SKM-1 treated with dmso at 0.1 percent for 144 hours (cell line): ENCODE measurements at regions not wholly inside any gene's neighbourhood (a gene's known extent, or its start where the extent isn't known, plus 50 kb on each side); places are given as distances from the start of the nearest gene placed in this dataset.

Experiments
- DNase-seq: peaks from one replicate; lab custom pipeline; 2025; ENCODE audit not compliant: unreplicated experiment; lab: John Stamatoyannopoulos, UW

DNA sequence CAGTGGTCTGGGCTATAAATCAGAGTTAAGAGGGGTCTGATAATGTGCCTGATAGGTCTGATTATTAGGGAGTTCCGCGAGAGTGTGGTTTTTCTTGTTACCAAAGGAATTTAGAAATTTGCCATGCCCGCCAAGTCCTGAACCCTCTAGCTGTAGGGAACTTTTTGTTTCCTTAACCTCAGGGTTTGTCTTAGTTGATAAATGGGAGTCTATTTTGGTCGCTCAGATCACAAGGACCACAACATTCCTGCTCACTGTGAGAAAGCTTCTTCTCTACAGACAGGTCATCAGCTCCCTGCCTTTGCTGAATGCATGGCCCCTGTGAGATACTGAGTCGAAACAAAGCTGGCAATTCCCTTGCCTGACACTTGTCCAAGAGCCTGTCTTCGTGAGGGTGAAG is 497.8 kb downstream of the HS3ST4 start:
- DNase-seq: no peak

DNA sequence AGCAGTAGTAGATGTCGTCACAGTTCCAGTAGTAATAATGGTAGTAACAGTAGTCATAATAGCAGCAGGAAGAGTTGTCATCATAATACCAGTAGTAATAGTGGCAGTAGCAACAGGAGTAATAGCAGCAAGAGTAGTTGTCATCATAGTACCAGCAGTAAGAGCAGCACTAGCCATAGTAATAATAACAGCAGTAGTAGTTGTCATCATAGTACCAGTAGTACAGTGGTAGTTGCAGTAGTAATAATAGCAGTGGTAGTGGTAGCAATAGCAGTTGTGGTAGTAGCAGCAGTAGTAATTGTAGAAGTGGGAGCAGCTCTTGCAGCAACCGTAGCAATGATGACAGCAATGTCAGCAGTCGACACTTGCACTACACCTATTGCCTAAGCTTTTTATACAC is 502.8 kb downstream of the HS3ST4 start:
- DNase-seq: no peak

DNA sequence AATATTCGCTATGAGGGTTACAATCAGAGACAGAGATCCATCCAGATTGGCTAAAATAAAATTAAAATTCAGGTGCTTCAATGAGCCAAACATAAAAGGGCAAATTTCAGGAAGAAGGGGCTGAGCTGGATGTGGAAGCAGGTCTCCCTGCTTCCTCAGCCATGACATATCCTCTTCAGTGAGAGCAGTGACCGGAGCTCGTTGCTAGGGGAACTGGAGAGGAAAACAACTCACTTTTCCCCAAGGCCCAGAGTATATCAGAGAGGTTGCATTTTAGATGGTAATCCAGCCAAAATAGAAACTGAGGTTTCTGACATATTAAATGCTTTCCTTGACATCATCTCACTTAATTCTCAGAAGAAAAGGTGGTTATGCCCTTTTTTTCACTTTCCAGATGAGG is 503.5 kb downstream of the HS3ST4 start:
- DNase-seq: no peak

DNA sequence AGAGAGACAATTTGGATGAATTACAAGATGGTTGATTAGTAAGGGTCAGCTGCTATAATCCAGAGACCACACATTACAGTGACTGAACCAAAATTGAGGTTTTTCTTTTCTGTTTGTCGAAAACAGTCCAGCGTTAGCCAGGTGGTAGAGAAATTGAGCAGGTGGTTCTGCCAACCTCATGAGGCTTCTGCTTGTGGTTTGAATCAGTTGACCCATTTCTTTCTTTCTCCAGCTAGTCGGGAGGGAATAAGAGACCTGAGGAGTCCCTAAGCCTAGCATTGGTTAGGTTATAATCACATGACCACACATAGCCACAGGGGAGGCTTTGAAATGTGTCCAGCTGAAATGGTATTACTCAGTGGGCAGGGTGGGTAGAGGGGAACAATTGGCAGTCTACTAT is 504.6 kb downstream of the HS3ST4 start:
- DNase-seq: no peak

DNA sequence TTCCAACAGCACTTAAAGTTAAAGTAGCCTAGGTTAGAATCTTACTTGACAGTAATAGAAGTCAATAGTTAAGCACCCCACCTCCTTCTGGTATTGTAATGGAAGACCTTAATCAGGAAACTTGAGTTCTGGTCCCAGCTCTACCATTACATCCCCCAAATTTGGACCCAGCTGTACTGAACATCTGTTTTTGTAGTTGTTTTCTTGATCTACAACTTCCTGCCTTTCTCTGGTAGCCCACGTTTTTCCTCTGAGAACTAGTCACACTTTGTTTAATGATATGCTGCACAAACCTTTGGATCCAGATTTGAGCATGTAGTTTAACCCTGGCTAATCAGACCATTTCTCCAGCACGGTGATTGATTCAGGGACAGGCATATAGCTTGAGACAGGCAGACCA is 505.0 kb downstream of the HS3ST4 start:
- DNase-seq: no peak

DNA sequence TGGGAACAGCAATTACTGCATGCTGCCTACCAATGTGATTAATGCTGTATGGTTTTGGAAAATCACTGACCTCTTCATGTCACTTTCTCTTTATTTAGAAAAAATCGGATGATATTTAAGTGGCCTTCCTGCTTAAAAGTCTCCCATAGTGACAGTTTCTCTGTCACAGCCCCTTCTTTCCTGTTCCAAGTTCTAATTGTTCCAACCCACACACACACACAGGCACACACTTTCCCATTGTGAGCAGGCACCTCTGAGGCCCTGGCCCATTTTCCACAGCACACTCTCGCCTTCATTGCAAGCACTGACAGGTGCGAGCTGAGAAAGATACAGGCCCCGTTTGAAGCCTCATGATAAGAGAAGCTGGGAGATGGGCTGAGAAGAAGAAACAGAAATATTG is 505.9 kb downstream of the HS3ST4 start:
- no peak for DNase-seq

DNA sequence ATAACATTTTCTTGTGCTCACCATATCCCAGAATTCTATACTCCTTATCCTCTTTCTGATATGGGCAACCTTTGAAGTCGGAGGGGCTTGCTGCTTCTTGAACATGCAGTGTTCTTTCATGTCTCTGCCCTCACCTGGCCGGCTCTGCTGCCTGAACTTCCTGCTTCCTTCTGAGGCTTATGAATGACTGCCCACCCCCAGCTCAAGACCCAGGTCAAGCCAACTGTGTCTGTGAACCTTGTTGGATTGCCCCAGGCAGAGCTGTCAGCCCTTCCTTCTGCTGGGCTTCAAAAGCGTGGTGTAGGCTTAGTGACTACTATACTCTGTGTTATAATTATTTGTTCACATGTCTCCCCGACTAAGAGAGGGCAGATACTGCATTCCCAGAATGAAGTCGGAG is 506.5 kb downstream of the HS3ST4 start:
- no peak for DNase-seq

DNA sequence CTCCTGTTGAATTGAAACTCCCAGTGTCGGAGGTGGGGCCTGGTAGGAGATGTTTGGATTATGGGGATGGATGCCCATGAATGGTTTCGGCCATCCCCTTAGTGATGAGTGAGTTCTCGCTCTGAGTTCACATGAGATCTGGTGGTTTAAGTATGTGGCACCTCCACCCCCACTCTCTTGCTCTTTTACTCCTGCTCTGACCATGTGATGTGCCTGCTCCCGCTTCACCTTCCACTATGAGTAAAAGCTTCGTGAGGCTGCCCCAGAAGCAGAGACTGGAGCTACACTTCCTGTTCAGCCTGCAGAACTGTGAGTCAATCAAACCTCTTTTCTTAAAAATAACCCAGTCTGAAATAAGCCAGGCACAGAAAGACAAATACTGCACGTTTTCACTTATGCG is 512.4 kb downstream of the HS3ST4 start:
- DNase-seq: no peak

DNA sequence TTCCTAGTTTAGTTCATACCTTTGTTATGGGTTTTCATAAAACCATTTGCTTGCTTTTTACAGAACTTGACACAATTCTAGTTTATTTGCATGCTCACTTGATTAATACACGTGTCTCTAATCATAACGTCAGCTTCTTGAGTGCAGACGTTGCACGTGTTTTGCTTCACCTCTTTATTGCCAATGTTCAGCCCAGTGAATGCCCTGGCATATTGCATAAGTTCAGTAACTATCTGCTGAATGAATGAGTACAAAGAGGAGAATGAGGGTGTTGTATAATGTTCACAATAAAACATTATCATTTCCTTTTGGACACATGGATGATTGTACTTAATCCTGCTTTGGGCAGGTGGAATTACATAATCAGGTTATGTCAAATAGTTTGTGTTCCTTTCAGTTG is 519.8 kb downstream of the HS3ST4 start:
- no peak for DNase-seq

DNA sequence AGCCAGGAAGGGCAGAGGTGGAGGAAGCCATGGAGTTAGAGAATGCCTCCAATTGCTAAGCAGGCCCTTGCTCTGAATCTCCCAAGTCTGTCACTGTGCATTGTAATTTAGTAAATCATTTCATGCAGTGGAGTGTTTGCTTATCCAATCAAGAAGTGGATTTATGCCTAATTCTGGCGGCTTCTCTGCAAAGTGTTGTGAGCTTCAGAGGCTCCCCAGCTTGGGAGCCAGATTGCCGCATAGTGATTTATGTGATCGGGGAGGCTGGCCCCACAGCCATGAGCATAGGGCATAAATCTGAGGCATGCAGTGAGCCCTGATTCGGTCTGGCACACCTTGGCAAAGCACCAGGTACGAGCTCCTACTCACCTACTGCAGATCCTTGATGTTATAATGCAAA is 520.8 kb downstream of the HS3ST4 start:
- DNase-seq: no peak

DNA sequence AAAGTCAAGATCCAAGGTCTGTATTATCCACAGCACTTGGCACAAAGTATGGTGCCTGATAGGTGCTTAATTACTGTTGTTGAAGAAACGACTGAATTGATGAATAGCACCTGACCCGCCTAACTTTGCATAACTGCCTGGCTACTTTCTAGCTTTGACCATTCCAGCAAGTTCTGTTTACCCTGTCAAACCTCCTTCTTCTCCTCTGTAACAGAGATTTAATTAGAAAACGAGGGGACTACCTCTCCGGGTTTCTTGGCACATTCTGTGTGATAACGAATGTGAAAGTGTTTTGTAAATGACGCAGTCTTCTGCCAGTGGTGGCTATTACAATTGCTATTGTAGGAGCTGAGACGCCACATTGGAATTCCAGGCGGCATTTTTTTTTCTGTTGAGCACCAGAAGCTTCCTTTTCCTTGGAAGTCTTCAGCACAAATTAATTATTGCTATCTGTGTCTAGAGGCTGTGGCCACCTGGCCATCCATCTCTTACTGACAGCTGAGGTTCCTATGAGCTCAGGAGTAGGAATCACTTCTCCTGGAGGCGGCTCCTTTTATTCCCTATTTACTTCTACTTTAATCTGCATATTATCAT is 522.9 kb downstream of the HS3ST4 start:
- DNase-seq: no peak

DNA sequence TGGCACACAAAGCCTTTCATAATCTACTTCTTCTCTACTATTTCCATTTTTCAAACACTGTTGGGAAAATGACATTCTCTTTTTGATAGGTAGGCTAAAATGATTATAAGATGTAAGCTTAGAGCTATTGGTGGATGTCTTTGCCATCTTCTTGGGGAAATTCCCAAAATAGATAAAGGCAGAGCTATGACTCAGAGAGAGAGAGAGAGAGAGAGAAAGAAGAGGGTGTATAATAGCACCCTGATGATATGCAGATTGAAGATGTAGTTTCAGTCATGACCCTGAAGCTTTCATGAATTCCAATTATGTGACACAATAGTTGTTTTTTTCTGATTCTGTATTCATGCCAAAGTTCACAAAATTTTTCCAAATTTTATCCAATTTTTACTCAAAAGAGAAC is 529.1 kb downstream of the HS3ST4 start:
- DNase-seq: no peak

DNA sequence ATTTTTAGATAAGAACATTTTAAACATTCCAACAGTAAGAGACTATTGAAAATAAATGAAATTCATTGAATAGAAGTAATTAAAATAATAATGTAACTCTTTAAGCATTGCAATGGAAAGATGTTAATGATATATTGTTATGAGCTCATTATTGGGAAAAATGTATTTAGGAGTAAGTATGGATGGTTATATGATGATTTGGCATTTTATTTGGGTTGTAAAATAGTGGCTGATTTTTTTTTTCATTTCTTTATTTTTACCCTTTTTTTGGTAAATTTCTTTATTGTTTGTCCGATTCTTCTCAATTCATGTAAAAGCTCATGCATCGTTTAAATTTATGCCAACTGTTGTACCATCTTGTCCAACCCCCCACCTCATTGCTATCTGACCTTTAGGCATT is 539.9 kb downstream of the HS3ST4 start:
- no peak for DNase-seq

DNA sequence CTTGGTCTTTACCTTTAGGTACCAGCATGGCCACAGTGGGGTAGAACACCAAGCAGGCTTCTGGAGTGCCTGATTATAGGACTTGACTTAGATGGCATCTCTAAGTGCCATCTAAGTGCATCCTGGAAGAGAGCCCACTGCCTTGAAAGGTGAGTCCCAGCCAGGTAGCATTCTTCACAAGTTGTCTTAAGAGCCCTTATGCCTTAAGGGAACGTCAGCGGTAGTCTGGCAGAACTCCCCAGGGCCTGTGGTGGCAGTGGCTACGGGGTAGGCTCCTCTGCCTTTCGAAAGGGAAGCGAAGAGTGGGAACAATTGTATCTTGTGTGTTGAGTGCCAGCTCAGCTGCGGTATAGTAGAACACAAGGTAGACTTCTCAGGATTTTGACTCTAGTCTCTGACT is 549.0 kb downstream of the HS3ST4 start:
- no peak for DNase-seq

DNA sequence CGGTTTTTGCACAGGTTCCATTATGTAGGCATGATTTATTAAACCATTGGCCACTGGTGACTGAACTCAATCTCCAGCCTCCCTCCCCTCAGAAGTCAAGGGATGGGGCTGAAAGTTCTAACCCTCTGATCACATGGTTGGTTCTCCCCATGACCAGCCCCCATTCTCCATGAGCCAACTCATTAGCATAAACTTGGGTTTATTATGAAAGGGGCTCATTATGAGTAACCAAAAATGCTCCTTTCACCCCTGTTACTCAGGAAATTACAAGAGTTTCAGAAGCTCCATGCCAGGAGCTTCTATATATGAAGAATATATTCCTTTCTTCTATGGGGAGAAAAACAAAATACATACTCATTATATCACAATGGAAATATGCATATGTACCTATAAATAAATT is 555.3 kb downstream of the HS3ST4 start:
- DNase-seq: no peak

DNA sequence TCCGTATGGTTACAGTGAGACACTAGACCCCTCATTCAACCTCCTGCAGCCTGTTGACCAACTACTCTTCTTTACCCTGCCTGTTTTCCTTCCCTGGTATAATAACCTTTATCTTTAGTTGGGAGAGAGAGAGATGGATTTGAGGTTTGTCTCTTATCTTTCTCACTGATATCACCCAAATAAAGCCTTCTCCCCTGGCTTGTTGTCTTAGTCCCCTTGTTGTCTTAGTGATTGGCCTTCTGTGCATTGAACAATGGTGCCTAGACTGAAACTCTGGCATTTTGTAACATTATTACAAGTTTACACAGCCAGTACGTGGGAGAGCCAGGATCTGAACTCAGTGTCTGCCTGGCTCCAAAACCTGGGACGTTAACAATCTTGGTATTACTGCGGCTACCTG is 560.8 kb downstream of the HS3ST4 start:
- no peak for DNase-seq

DNA sequence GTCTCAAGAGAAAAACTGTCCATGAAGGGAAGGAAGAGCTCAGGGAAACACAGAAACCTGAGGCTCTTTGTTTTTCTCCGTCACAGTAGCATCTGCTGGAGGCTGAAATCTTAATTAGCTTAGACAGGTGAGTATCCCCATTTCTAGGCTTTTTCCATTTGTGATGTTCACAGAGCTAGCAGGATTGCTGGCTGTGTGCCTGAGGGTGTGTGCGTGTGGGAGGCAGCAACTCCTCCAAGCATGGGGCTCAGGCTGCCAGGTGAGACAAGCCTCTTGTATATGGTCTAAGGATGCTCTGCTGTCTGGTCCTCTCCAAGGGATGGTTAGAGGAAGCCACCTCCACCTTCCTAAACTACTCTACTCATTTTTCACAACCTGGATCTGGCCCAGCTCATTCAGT is 569.9 kb downstream of the HS3ST4 start:
- DNase-seq: no peak

DNA sequence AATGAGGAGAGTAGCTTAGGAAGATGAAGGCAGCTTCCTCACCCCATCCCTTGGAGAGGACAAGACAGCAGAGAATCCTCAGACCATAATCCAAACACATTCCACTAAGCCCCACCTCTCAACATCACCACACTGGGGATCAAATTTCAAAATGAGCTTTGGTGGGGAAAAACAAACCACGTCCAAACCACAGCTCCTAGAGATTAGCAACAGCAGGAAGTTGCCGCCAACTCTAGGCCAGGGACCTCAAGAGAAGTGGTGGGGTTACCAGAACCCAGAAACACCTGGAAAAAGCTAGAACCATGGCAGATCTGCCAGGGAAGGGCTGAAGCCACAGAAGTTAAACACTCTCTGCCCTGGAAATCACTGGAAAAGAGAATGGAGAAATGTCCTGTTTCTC is 571.6 kb downstream of the HS3ST4 start:
- no peak for DNase-seq

DNA sequence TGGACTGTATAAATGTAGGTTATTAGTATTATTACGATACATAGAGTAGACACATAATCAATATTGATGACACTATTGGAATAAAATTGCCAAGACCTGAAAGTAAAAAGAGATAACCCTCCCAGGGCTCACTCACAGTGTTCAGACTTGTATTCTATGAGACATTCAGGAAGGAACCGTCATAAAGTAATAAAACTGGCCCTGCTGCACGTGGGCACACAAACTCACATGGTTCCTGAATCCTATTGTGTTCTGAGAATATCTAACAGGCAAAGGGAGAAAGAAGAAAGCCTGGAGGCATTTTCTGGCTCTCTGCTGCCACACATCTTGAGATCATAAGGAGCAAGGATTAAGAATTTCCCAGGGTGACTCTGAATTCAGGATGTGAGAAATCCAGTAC is 575.9 kb downstream of the HS3ST4 start:
- DNase-seq: no peak

DNA sequence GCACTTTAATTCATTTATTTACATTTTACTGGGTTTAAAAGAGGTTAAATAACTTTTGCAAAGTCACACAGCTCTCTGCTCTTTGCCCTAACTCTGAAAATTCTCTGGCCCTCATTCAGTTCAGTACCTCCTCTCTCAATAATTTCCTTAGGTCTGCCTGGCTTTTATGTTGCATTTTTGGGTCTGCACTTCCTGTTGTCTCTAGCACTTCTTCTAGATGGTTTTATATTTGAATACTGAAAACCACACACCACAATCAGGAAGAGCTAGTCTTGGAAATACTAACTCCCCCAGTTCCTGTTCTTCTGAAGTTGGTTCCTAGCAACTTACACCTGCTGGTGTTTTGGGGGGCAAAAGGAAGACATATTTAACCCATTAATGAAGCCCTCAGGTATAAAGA is 577.9 kb downstream of the HS3ST4 start:
- no peak for DNase-seq

DNA sequence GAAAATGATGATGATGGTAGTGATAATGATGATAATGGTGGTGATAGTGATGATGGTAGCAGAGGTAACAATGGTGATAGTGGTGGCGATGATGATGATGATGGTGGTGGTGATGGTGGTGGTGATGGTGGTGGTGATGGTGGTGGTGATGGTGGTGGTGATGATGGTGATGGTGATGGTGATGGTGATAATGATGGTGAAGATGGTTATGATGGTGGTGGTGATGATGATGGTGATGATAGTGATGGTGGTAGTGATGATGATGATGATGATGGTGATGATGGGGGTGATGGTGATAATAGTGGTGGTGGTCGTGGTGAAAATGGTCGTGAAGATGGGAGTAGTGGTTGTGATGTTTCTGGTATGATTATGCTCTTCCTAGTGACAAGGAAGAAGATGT is 581.8 kb downstream of the HS3ST4 start:
- DNase-seq: no peak

DNA sequence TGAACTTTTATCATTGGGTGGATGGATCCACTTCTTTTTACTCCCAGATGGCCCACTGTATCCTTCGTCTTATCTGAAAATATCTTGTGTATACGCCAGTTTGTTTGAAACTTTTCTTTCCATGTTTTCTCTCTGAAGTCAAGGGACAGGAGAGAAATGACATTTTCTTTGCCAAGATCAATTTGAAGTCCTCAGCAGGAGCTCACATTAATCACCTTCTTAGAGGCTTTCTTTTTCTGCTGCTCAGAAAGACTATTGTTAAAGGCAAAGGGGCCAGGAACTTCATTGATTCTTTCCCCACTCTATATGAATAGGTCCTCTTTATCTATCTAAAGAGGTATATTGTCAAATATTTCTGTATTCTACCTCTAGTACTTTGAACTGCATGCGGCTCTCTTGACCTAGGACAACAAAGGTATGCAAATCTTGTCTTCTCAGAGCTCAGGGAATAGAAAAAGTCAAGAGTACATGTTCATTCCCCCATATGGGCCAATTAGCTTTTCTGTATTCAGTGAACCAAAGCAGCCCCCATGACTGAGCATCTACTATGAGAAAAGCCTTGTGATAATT is 583.3 kb downstream of the HS3ST4 start:
- no peak for DNase-seq

DNA sequence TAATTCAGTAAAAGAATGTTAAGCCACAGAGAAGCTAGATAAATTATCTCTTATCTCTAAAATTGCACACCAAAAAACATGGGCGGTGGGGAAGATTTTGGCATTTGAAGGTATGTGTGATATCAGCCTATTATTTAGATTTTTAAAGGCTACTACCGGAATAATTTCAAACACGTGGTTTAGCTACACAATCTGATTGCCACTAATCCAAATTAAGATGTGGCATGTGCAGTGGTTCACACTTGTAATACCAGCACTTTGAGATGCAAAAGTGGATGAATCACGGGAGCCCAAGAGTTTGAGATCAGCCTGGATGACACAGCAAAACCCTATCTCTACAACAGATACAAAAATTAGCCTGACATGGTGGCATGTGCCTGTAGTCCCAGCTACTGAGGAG is 584.5 kb downstream of the HS3ST4 start:
- no peak for DNase-seq
